Uterus (tissue), 2 donors: ENCODE measurements at regions not wholly inside any gene's neighbourhood (a gene's known extent, or its start where the extent isn't known, plus 50 kb on each side); places are given as distances from the start of the nearest gene placed in this dataset.

Experiments used
- CTCF ChIP-seq, 4 experiments: fragments of 200-600 bp in 2 of 4; fragments of 450-650 bp in 2 of 4; sonication (generic) in 2 of 4; IDR thresholded peaks; one replicate each; pipeline ENCODE4 v1.5.1; 2016 to 2019; ENCODE audit warnings: antibody characterized with exemption in 4 of 4, mild to moderate bottlenecking in 2 of 4, moderate library complexity in 1 of 4
- POLR2A ChIP-seq, 2 donors: fragments of 450-650 bp; IDR thresholded peaks; one replicate each; pipeline ENCODE4 v1.6.1; 2016; ENCODE audit warnings: antibody characterized with exemption in 2 of 2, mild to moderate bottlenecking in 1 of 2, moderate library complexity in 1 of 2

- TF ChIP-seq POLR2A (IDR thresholded peaks at IDR 0.05), result no peak
- no peak for TF ChIP-seq CTCF (IDR thresholded peaks at IDR 0.05)
These were observed 324.2 kb downstream of the RAD51AP2 start for GRCh38 chr2:17194083-17194482.
